ENCODE measurements at regions not wholly inside any gene's neighbourhood (a gene's known extent, or its start where the extent isn't known, plus 50 kb on each side); places are given as distances from the start of the nearest gene placed in this dataset.

DNA sequence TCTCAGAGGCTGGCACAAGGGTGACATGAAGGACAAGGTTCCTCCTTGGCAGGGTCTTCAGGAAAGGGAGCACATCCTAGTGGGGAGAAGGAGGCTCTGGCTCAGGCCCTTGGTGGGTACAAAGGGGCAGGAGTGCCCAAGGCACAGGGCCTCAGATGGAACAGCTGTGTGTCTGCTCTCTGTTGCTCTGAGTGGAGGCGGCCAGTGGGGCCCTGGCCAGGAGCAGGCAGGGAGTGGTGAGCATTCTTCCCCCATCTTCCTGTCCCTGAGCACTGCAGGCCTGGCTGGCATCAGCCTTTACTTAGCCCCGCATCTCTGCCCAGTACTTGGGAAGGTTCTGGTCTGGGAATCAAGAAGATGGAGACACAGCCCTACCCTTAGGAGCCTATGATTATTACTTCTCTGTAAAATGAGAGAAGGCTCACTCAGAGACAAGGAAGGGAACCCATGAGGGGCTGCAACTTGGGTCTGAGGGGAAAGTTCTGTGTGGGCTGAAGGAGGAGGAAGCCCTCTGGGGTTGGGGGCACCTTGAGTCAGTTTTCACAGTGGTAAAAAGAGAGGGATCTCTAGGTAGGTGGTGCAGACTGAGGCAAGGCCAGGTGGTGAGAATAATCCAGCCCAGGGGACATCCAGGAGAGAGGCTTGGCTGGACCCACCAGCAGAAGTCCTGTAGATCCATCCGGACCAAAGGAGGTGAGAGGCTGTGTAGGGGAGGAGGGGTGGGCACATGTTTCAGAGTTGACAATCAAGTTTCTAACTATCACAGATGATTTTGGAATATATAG, 173.5 kb downstream of the TSHZ3 start:
- H3K4me1 ChIP-seq (replicated peaks in 1 of 2), result peaks cover 5 to 6% of the 10 kb centered on the region in 2 donors
- ATAC-seq (replicated peaks in 6 of 8), result no peak
- H3K27ac ChIP-seq, result no peak overlapping the region
- in situ Hi-C loops (cut with MboI; ENCODE audit: low pct_unique_long_range_greater_than_20kb in 2 of 9, low sequenced_read_pairs in 9 of 9, unreplicated experiment in 9 of 9), result no loop called here
- no peak overlapping the region for H3K4me3 ChIP-seq
- 80 to 100% (median 96%) methylated on average over 1 to 3 of the region's 3 CpGs; no CpG with 5 or more reads in 4 of the 10 experiments for WGBS, 10 experiments

DNA sequence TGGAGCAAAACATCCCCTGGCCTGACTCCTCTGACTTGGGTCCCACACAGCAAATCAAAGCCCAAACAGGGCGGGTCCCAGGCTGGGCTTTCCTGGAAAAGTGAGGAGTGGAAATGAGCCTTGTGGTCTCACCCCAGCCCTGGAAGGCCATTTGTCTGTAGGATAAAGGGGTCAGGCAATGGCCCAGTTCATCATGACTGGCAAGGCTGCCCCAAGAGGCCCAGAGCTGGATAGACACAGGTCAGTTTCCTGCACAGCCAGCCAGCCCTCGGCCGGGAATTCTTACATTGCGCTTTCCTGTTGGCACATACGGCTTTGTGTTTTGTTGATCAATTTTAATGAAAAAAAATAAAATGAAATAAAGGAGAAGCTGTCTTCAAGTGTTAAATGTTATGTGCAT, 174.3 kb downstream of the TSHZ3 start:
- no peak overlapping the region for H3K4me3 ChIP-seq
- no peak overlapping the region for H3K27ac ChIP-seq
- ATAC-seq (replicated peaks in 6 of 8), result peak in 2 of 8 experiments; percentile 22 to 47
- in situ Hi-C loops (cut with MboI; ENCODE audit: low pct_unique_long_range_greater_than_20kb in 2 of 9, low sequenced_read_pairs in 9 of 9, unreplicated experiment in 9 of 9), result no loop called here
- H3K4me1 ChIP-seq (replicated peaks in 1 of 2), result peaks cover 5 to 6% of the 10 kb centered on the region in 2 donors
- 54 to 88% (median 76%) methylated on average over 1 to 5 of the region's 5 CpGs; no CpG with 5 or more reads in 2 of the 10 experiments for WGBS, 10 experiments

DNA sequence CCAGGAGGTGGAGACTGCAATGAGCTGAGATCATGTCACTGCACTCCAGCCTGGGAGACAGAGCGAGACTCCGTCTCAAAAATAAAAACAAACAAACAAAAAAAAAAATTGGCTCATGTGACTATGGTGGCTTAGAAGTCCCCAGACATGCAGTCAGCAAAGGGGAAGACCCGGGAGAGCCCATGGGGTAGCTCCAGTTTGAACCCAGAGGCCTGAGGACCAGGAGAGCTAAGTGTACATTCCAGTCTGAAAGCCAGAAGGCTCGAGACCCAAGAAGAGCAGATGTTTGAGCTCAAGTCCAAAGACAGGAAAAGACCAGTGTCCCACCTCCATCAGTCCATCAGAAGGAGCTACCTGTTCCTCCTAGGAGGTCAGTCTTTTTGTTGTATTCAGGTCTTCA, 175.2 kb downstream of the TSHZ3 start:
- in situ Hi-C loops (cut with MboI; ENCODE audit: low pct_unique_long_range_greater_than_20kb in 2 of 9, low sequenced_read_pairs in 9 of 9, unreplicated experiment in 9 of 9), result no loop called here
- Histone ChIP-seq H3K4me1 (replicated peaks in 1 of 2) (peaks cover 5 to 6% of the 10 kb centered on the region in 2 donors), H3K27ac (no peak overlapping the region), H3K4me3 (no peak overlapping the region)
- WGBS, 10 experiments, result 75 to 96% (median 94%) methylated on average over 2 to 4 of the region's 4 CpGs; no CpG with 5 or more reads in 3 of the 10 experiments
- no peak for ATAC-seq (replicated peaks in 6 of 8)

DNA sequence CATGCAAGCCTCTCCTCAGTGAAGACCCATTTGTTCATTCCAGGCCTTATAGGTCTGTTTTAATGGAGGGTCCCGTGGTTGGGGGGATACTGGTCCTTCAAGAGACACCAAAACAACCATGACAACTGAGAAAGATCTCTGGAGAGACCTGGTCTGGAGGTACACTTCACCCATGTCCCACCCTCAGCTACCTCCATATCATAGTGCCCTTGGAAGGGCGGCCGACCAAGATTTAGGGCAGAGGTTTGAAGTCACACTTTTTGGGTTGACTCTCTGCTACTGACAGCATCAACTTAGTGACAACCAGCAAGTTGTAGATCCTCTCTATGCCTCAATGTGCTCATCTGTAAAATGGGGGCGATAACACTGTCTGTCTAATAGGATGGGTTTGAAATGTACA, 177.3 kb downstream of the TSHZ3 start:
- Histone ChIP-seq H3K4me3 (no peak overlapping the region), H3K4me1 (replicated peaks in 1 of 2) (peaks cover 20 to 21% of the 10 kb centered on the region in 2 donors), H3K27ac (no peak overlapping the region)
- ATAC-seq (replicated peaks in 6 of 8), result no peak
- in situ Hi-C loops (cut with MboI; ENCODE audit: low pct_unique_long_range_greater_than_20kb in 2 of 9, low sequenced_read_pairs in 9 of 9, unreplicated experiment in 9 of 9), result no loop called here
- 73 to 100% (median 100%) methylated on average over 1 to 4 of the region's 4 CpGs; no CpG with 5 or more reads in 3 of the 10 experiments for WGBS, 10 experiments

DNA sequence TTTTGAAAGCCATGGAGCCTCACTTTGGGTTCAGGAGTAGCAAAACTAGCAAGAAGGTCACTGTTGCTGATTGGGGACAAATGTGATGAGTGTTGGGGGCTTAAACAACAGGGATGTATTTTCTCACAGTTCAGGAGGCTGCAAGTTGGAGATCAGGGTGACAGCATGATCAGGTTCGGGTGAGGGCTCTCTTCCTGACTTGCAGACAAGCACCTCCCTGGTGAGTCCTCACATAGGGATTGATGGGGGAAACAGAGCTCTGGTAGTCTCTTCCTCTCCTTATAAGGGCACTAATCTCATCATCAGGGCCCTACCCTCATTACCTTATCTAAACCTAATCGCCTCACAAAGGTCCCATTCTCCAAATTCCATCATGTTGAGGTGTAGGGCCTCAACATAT, 179.2 kb downstream of the TSHZ3 start:
- no peak overlapping the region for H3K27ac ChIP-seq

DNA sequence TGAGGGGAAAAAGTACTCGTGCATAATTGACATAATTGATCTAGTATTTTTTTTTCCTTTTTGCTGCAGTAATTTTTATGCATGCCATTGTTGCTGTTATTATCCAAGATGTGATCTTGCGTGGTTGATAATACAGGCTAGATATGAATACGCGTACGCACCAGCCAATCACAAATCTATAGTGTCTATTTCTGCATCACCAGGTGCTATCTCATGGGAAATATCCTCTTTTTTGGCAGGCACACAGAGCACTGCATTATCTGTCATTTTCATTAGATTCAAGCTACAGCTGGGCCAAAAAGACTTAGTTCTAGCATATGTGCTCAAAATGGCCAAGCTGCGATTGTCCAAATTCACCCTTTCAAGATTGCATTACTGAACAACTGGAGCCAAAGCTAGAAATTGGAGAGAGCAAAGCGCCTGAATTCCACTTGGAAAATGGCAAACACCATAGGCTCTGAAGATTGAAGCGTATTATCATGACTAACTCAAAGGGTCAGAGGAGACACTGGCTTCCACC, 181.1 kb downstream of the TSHZ3 start:
- in situ Hi-C loops (cut with MboI; ENCODE audit: low pct_unique_long_range_greater_than_20kb in 2 of 9, low sequenced_read_pairs in 9 of 9, unreplicated experiment in 9 of 9), result no loop called here
- H3K4me1 ChIP-seq (replicated peaks in 1 of 2), result peaks cover 43 to 46% of the 10 kb centered on the region in 2 donors
- ATAC-seq (replicated peaks in 6 of 8), result no peak
- no peak overlapping the region for H3K27ac ChIP-seq
- WGBS, 10 experiments, result 40 to 89% (median 73%) methylated on average over 1 to 8 of the region's 8 CpGs
- no peak overlapping the region for H3K4me3 ChIP-seq

More for the DNA sequence above, 179.2 kb downstream of the TSHZ3 start:
- Histone ChIP-seq H3K4me3 (no peak overlapping the region), H3K4me1 (replicated peaks in 1 of 2) (peaks cover 38% of the 10 kb centered on the region in 2 donors)
- no peak for ATAC-seq (replicated peaks in 6 of 8)
- in situ Hi-C loops (cut with MboI; ENCODE audit: low pct_unique_long_range_greater_than_20kb in 2 of 9, low sequenced_read_pairs in 9 of 9, unreplicated experiment in 9 of 9), result no loop called here
- 17 to 100% (median 90%) methylated on average over 1 to 2 of the region's 2 CpGs; no CpG with 5 or more reads in 3 of the 10 experiments for WGBS, 10 experiments

DNA sequence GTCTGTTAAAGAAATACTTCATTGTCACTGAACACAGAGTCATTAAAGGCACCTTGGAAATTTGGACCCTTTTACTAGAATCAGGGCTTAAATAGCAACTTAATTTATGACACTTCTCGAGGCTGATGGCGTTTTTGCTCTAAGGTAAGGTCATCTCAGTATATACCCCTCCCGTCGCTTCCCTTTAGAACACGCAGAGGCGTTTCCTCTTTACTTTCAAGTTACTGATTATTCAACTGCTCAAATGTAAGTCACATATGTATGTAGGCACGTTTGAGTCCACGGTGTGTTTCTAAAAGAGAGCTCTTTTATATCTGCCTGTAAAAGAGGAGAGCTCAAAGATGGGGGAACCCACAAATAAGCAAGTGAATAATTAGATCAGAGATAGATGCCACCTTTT, 181.5 kb downstream of the TSHZ3 start:
- Histone ChIP-seq H3K27ac (no peak overlapping the region), H3K4me1 (replicated peaks in 1 of 2) (peaks cover 43 to 46% of the 10 kb centered on the region in 2 donors), H3K4me3 (no peak overlapping the region)
- 7 to 100% (median 43%) methylated on average over 1 to 6 of the region's 8 CpGs for WGBS, 10 experiments
- in situ Hi-C loops (cut with MboI; ENCODE audit: low pct_unique_long_range_greater_than_20kb in 2 of 9, low sequenced_read_pairs in 9 of 9, unreplicated experiment in 9 of 9), result no loop called here
- no peak for ATAC-seq (replicated peaks in 6 of 8)

DNA sequence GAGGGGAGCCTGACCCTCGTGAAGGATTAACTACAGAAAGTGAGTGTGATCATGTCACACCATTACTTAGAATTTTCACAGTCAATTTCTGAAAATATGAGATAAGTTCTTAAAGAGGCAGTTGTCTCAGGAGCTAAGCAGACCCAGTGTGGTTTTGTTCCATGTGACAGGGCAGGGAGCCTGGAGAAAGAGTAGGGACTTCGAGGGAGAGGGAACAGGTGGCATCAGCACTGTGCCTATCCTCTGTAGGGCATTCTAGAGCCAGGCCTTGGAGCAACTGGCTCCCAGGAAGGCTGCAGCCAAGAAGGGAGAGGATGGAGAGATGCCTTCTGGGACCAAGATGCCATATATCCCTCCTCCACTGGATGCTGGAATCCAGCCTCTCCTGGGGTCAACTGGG, 183.0 kb downstream of the TSHZ3 start:
- ATAC-seq (replicated peaks in 6 of 8), result peak in 1 of 8 experiments; percentile 2
- WGBS, 10 experiments, result 0 to 51% (median 18%) methylated on average over 1 to 2 of the region's 2 CpGs; no CpG with 5 or more reads in 4 of the 10 experiments
- Histone ChIP-seq H3K4me3 (no peak overlapping the region), H3K4me1 (replicated peaks in 1 of 2) (peaks cover 46 to 48% of the 10 kb centered on the region in 2 donors), H3K27ac (no peak overlapping the region)
- in situ Hi-C loops (cut with MboI; ENCODE audit: low pct_unique_long_range_greater_than_20kb in 2 of 9, low sequenced_read_pairs in 9 of 9, unreplicated experiment in 9 of 9), result no loop called here

DNA sequence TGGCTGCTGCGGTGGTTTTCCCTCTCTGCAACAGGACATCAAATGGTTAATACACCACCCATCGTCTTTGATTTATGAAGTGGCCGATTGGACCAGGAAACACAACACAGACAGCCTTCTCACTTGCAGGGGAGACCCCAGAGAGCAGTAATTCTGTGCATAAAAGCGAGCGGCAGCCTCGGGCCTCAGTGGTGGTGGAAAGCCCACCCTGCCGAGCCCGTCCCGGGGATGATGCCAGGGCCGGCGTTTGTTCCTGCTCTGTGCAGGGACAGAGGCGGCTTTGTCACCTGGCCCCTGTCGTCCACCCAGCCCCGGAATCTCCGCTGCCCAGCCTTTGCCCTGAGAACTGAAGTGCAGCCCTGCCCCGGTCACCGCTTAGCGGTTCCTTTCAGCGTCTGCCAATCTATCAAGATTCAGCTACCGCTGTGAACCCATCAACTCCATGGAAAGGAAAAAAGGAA, 184.4 kb downstream of the TSHZ3 start:
- Histone ChIP-seq H3K4me1 (replicated peaks in 1 of 2) (peaks cover 46 to 48% of the 10 kb centered on the region in 2 donors), H3K4me3 (peak overlapping the region in 3 of 5 donors; percentile 9 to 13 (median 10)), H3K27ac (peak overlapping the region; percentile 64 to 76)
- peak in 5 of 8 experiments; percentile 76 to 85 (median 78) for ATAC-seq (replicated peaks in 6 of 8)
- WGBS, 10 experiments, result 0 to 71% (median 1%) methylated on average over 3 to 8 of the region's 20 CpGs; no CpG with 5 or more reads in 6 of the 10 experiments
- in situ Hi-C loops (cut with MboI; ENCODE audit: low pct_unique_long_range_greater_than_20kb in 2 of 9, low sequenced_read_pairs in 9 of 9, unreplicated experiment in 9 of 9), result no loop called here

DNA sequence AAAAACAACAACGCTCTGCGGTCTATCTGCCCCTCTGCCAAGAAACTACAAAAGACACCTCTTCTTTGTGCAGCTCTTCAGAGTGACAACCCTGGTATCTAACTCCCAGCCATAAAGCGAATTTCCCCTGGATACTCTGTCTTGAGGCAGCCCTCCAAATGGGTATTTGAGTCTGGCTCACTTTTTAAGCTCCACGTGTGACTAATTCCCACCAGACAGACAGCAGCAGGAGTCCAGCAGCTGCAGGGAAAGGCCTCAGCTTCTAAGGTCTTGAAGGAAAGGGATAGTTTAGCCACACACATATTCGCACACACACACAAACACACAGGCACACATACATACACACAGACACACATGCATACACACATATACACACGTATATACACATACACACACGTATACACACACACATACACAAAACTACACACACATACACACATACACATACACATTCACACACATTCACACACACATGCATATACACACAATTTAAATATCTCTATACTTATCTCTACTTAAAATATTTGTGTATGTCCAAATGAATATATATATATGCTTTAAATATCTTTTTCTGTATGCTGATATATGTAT, 188.8 kb downstream of the TSHZ3 start:
- Histone ChIP-seq H3K27ac (no peak overlapping the region), H3K4me3 (no peak overlapping the region), H3K4me1 (replicated peaks in 1 of 2) (peaks cover 17 to 20% of the 10 kb centered on the region in 2 donors)
- WGBS, 10 experiments, result 0 to 94% (median 60%) methylated on average over 2 to 4 of the region's 7 CpGs; no CpG with 5 or more reads in 2 of the 10 experiments
- in situ Hi-C loops (cut with MboI; ENCODE audit: low pct_unique_long_range_greater_than_20kb in 2 of 9, low sequenced_read_pairs in 9 of 9, unreplicated experiment in 9 of 9), result no loop called here
- no peak for ATAC-seq (replicated peaks in 6 of 8)

DNA sequence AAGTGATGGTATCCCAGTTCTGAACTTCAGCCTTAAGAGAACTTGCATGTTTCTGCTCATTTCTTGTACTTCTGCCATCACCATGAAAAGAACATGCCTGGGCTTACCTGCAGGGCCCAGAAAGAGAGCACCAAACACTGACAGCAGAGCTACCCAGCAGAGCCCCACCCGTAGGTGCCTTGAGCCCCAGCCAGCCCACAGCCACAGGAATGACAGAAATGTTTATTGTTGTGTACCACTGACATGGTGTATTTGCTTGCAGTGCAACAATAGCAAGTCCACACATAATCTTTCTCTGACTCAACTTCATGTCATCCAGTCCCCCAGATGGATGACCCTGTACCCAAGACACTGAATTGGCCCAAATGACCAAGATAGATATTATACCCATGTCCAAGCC, 195.2 kb downstream of the TSHZ3 start:
- peaks cover 14 to 32% of the 10 kb centered on the region in 2 donors for H3K4me1 ChIP-seq (replicated peaks in 1 of 2)
- ATAC-seq (replicated peaks in 6 of 8), result no peak
- 80% methylated on average over 1 of the region's 1 CpG; no CpG with 5 or more reads in 9 of the 10 experiments for WGBS, 10 experiments
- H3K27ac ChIP-seq, result no peak overlapping the region
- H3K4me3 ChIP-seq, result no peak overlapping the region
- in situ Hi-C loops (cut with MboI; ENCODE audit: low pct_unique_long_range_greater_than_20kb in 2 of 9, low sequenced_read_pairs in 9 of 9, unreplicated experiment in 9 of 9), result no loop called here

DNA sequence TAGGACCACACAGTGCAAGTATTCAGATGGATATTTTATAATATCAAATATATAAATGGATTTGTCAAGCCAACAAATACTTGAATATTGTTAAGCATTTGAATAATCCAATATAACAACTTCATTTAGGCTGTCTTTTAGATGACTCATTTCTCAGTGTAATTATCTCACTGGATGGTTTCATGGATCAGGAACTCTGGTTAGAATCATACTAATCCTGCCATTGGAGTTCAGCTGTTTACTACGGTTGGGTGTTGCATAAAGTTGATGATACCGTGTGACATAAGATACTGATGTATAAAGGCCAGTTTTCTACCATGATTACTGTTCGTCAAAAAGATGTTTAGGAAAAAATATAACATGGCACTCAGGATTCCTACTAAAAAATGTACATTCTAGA, 196.3 kb downstream of the TSHZ3 start:
- WGBS, 10 experiments, result 73 to 100% (median 94%) methylated on average over 2 to 3 of the region's 3 CpGs; no CpG with 5 or more reads in 2 of the 10 experiments
- no peak for ATAC-seq (replicated peaks in 6 of 8)
- H3K4me1 ChIP-seq (replicated peaks in 1 of 2), result peaks cover 14 to 33% of the 10 kb centered on the region in 2 donors
- H3K27ac ChIP-seq, result no peak overlapping the region
- in situ Hi-C loops (cut with MboI; ENCODE audit: low pct_unique_long_range_greater_than_20kb in 2 of 9, low sequenced_read_pairs in 9 of 9, unreplicated experiment in 9 of 9), result no loop called here
- no peak overlapping the region for H3K4me3 ChIP-seq

DNA sequence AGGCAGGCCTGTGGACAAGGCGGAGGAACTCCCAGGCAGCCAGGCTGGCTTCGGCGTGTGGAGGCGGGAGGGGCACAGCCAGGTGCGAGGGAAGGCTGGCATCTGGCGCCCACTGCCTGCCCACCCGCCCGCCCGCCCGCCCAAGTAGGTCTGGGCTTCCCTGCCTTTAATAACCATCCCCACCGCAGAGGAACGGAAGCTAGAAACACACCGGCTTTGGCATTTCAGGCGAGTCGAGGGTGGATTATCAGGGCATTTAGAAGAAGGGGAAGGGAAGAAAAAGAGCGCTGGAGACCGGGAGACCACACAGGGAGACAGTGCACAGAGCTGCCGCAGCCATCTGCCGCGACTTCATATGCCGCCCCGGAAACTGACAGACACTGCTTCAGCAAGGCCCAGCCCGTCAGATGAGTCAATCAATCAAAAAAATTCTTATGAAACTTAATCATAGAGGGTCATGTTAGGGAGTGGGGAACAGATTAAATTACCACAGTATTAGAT, 199.7 kb downstream of the TSHZ3 start:
- ATAC-seq (replicated peaks in 6 of 8), result peak in 5 of 8 experiments; percentile 37 to 89 (median 43)
- WGBS, 10 experiments, result 8 to 84% (median 40%) methylated on average over 1 to 8 of the region's 23 CpGs; no CpG with 5 or more reads in 3 of the 10 experiments
- H3K4me3 ChIP-seq, result no peak overlapping the region
- H3K4me1 ChIP-seq (replicated peaks in 1 of 2), result peaks cover 41 to 55% of the 10 kb centered on the region in 2 donors
- H3K27ac ChIP-seq, result no peak overlapping the region
- in situ Hi-C loops (cut with MboI; ENCODE audit: low pct_unique_long_range_greater_than_20kb in 2 of 9, low sequenced_read_pairs in 9 of 9, unreplicated experiment in 9 of 9), result no loop called here

Measured in motor neuron (in vitro differentiated cells).